Hepatocyte (in vitro differentiated cells): ENCODE measurements at regions not wholly inside any gene's neighbourhood (a gene's known extent, or its start where the extent isn't known, plus 50 kb on each side); places are given as distances from the start of the nearest gene placed in this dataset.

Experiments used
- CTCF ChIP-seq: fragments of 200-600 bp; sonication (generic); IDR thresholded peaks from 2 replicates; pipeline ENCODE4 v1.5.1; 2016; ENCODE audit warnings: antibody characterized with exemption, mild to moderate bottlenecking; ENCODE audit not compliant: poor library complexity
- EZH2 ChIP-seq: fragments of 200-600 bp; sonication (generic); IDR thresholded peaks from 2 replicates; pipeline ENCODE4 v1.6.1; 2016; ENCODE audit warnings: antibody characterized with exemption, mild to moderate bottlenecking, borderline replicate concordance
- EZH2phosphoT487 ChIP-seq: fragments of 200-600 bp; sonication (generic); IDR thresholded peaks from one replicate; pipeline ENCODE4 v1.6.1; 2018; ENCODE audit warnings: antibody characterized with exemption, mild to moderate bottlenecking, low read depth, moderate library complexity; ENCODE audit not compliant: unreplicated experiment, severe bottlenecking

GRCh38 chr4:123477711-123478209 lies 81.2 kb downstream of the SPRY1 start:
- no peak for TF ChIP-seq CTCF
- TF ChIP-seq EZH2phosphoT487 = no peak
- TF ChIP-seq EZH2 = no peak
